GM12875 (cell line): ENCODE measurements at regions not wholly inside any gene's neighbourhood (a gene's known extent, or its start where the extent isn't known, plus 50 kb on each side); places are given as distances from the start of the nearest gene placed in this dataset.

Source experiments
- H3K4me3 ChIP-seq: one replicate; pipeline ENCODE4 v1.5.1; 2011; ENCODE audit warnings: low read depth, low read length, control low read depth
- TF ChIP-seq, protein P1 (sequence below): IDR thresholded peaks from 2 replicates; pipeline ENCODE4 v1.5.1; 2011; ENCODE audit warnings: low read depth, mild to moderate bottlenecking, control low read depth, inconsistent platforms, low read length, moderate library complexity, borderline replicate concordance; ENCODE audit not compliant: insufficient read depth

GRCh38 chr13:30052120-30052519 is 201.7 kb upstream of the UBL3 start:
- H3K4me3 ChIP-seq, result no peak overlapping the region
- TF ChIP-seq, protein P1, sequence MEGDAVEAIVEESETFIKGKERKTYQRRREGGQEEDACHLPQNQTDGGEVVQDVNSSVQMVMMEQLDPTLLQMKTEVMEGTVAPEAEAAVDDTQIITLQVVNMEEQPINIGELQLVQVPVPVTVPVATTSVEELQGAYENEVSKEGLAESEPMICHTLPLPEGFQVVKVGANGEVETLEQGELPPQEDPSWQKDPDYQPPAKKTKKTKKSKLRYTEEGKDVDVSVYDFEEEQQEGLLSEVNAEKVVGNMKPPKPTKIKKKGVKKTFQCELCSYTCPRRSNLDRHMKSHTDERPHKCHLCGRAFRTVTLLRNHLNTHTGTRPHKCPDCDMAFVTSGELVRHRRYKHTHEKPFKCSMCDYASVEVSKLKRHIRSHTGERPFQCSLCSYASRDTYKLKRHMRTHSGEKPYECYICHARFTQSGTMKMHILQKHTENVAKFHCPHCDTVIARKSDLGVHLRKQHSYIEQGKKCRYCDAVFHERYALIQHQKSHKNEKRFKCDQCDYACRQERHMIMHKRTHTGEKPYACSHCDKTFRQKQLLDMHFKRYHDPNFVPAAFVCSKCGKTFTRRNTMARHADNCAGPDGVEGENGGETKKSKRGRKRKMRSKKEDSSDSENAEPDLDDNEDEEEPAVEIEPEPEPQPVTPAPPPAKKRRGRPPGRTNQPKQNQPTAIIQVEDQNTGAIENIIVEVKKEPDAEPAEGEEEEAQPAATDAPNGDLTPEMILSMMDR, result no peak

DNA sequence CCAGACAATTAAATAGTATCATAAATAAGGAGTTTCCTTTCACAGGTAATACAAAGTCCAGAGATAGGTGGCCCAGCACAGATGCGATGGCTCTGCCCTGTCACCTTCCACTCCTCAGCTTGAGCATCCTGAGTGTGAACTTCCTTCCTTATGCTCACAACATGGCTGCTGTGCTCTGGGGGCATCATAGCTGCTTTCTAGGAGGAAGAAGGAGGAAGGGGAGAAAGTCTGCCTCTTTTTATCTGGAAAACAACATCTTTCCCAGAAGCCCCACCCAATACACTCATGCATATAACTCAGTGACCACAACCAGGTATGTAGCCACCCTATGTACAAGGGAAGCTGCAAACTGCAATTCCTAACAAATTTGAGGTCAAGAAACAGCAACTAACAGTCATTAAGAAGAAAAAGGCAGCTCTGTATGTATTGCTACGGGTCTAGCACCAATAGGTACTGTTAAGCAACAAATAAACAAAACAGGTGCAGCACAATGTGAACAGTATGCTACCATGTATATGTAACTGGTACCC is 201.2 kb upstream of the UBL3 start:
- TF ChIP-seq, protein P1, result no peak
- H3K4me3 ChIP-seq, result no peak overlapping the region

DNA sequence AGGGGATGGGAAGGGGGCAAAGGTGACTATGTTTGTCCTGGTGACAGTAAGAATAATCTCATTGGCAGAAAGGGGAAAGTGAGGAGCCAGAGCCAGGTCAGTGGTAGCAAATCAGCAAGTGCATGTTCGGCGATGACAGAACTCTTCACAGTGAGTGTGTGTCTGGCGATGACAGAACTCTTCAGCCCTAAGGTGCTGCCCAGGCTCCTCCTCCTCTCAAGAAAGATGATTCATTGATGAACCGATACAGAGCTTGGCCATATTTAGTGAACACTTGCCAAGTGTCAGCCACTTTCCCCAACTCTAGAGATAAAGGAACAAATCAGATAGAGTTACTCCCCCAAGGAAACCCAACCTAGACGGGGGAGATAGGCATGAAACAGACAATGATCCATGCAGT is 199.3 kb upstream of the UBL3 start:
- TF ChIP-seq, protein P1, result no peak
- H3K4me3 ChIP-seq, result no peak overlapping the region

DNA sequence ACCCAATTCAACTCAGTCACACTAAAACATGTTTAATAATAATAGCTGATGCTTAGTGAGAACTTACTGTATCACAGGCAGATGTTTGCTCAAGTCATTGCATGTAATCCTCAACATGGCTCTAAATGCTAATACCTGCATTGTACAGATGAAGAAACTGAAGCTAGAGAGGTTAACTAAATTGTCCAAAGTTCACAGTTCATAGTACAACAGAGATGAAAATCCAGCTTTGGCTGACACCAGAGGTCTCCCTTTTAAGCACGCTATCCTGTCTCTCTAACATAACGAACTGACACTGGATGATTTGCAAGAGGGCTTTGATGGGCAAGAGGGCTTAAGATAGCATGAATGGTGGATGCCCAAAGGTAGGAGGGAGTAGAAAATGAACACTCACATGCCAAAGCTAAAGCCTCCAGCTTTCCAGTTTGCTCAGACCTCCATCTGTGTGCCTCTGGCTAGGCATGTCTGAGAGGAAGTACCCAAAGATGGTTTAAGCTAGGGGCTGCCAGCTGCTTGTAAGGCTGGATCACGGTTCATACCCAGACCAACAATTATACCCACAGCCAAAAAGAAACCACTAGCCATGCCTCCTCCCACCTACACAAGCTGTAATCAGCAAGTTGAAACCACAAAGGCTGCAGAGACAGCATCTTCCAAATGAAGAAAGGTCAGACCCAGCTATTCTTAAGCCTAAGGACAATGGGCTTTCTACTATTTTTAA is 196.9 kb upstream of the UBL3 start:
- H3K4me3 ChIP-seq, result no peak overlapping the region
- TF ChIP-seq, protein P1, result no peak

DNA sequence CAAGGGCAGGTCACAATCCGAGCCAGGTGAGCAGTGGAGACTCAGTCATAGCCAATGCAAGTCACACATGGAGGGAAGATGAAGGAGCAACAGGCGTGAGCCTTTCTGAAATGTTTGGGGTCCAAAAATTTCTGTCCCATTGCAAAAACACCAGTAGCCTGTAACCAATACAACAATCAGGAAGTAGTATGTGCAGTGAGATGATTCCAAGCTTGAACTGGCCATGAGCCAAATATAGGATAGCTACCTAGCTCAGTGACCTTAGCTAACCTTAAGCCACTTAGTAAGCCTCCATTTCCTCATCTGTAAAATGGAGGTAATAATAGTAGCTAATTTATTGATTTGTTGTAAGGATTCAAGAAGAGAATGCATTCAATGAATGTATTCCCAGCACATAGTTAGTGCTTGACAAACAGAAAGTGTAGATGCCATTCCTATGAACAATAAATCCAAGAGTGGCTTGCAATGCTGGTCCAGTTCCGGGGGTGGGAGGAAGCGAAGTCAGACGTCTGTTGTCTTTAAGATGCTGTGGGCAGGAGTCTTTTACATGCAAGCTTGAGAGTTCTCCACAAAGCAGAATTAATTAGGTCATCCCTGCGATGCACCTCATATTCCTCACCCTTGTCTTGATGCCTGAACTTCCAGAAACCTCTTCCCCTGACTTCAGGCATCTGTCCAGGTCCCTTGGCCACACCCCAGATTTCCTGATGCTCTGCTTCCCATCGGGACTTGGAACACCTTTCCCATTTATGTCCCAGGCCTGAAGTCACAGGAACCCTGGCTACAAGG is 195.7 kb upstream of the UBL3 start:
- TF ChIP-seq, protein P1, result no peak
- no peak overlapping the region for H3K4me3 ChIP-seq

DNA sequence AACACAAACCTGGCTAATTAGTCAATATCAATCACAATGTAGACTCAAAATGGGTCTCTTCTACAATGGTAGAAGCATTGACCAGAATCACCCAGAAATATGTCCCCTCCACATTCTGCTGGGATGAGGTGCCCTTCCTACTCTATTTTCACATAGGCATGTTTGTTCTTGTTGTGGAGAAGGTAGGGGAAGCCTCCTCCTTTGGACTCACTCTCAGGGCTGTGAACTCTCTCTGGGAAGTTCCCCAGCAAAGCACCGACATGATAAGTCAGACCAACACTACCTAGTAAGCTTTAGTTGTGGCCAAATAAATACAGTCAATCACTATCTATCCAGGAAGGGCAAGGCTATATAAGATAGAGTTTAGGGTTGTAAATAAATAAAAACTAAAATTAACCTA is 194.5 kb upstream of the UBL3 start:
- H3K4me3 ChIP-seq, result no peak overlapping the region
- TF ChIP-seq, protein P1, result no peak

DNA sequence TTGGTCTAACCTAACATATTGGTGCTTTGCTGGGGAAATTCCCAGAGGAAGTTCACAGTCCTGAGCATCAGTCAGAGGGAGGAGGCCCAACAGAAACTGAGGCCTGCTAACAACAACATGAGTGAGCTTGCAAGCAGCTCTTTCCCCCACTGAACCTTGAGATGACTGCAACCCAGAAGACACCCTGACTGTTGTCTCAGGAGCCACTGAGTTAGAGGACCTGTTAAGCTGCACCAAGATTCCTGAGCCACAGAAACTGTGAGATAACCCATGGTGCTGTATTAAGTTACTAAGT is 193.2 kb upstream of the UBL3 start:
- TF ChIP-seq, protein P1, result no peak
- H3K4me3 ChIP-seq, result no peak overlapping the region
